BE2C (cell line): ENCODE measurements at regions not wholly inside any gene's neighbourhood (a gene's known extent, or its start where the extent isn't known, plus 50 kb on each side); places are given as distances from the start of the nearest gene placed in this dataset.

Source experiments
- DNase-seq: peaks from one replicate; pipeline ENCODE4 v3.0.0-alpha.2; 2020
- H3K27me3 ChIP-seq: fragments of 250-450 bp; sonication (Bioruptor Pico); 2 replicates; pipeline ENCODE4 v1.5.1; 2020; ENCODE audit warnings: mild to moderate bottlenecking
- H3K36me3 ChIP-seq: fragments of 250-450 bp; sonication (Bioruptor Pico); 2 replicates; pipeline ENCODE4 v1.5.1; 2020; ENCODE audit warnings: mild to moderate bottlenecking
- H3K4me1 ChIP-seq: fragments of 250-450 bp; sonication (Bioruptor Pico); 2 replicates; pipeline ENCODE4 v1.5.1; 2020
- H3K4me3 ChIP-seq: 2 replicates; pipeline ENCODE4 v1.5.1; 2011; ENCODE audit warnings: low read depth, low read length
- H3K9me3 ChIP-seq: fragments of 250-450 bp; sonication (Bioruptor Pico); 2 replicates; pipeline ENCODE4 v1.5.1; 2020
- CTCF ChIP-seq: IDR thresholded peaks from 2 replicates; pipeline ENCODE4 v1.5.1; 2012; ENCODE audit warnings: mild to moderate bottlenecking, low read depth, low read length

GRCh38 chr18:73959352-73959751 lies 188.3 kb downstream of the FBXO15 start:
- no peaks in the 10 kb centered on the region for H3K27me3 ChIP-seq
- H3K36me3 ChIP-seq, result no peaks in the 10 kb centered on the region
- no peaks in the 10 kb centered on the region for H3K9me3 ChIP-seq
- TF ChIP-seq CTCF, result no peak
- H3K4me3 ChIP-seq, result no peak overlapping the region
- no peaks in the 10 kb centered on the region for H3K4me1 ChIP-seq
- no peak for DNase-seq

GRCh38 chr18:73954268-73954667 lies 193.4 kb downstream of the FBXO15 start:
- DNase-seq, result no peak
- H3K36me3 ChIP-seq, result no peaks in the 10 kb centered on the region
- no peaks in the 10 kb centered on the region for H3K9me3 ChIP-seq
- no peaks in the 10 kb centered on the region for H3K27me3 ChIP-seq
- H3K4me1 ChIP-seq, result no peaks in the 10 kb centered on the region
- no peak for TF ChIP-seq CTCF
- H3K4me3 ChIP-seq, result no peak overlapping the region

GRCh38 chr18:73952296-73952946 lies 195.2 kb downstream of the FBXO15 start:
- Histone ChIP-seq H3K27me3 (no peaks in the 10 kb centered on the region), H3K9me3 (no peaks in the 10 kb centered on the region), H3K36me3 (no peaks in the 10 kb centered on the region), H3K4me3 (no peak overlapping the region), H3K4me1 (no peaks in the 10 kb centered on the region)
- TF ChIP-seq CTCF, result no peak
- no peak for DNase-seq

- DNase-seq, result no peak
- H3K36me3 ChIP-seq, result no peaks in the 10 kb centered on the region
- no peaks in the 10 kb centered on the region for H3K9me3 ChIP-seq
- no peak for TF ChIP-seq CTCF
- no peaks in the 10 kb centered on the region for H3K4me1 ChIP-seq
- H3K27me3 ChIP-seq, result no peaks in the 10 kb centered on the region
- no peak overlapping the region for H3K4me3 ChIP-seq
These were observed 197.4 kb downstream of the FBXO15 start for GRCh38 chr18:73950116-73950700.

GRCh38 chr18:73948497-73948896 lies 199.1 kb downstream of the FBXO15 start:
- DNase-seq, result no peak
- Histone ChIP-seq H3K36me3 (no peaks in the 10 kb centered on the region), H3K9me3 (no peaks in the 10 kb centered on the region), H3K4me1 (no peaks in the 10 kb centered on the region), H3K27me3 (no peaks in the 10 kb centered on the region), H3K4me3 (no peak overlapping the region)
- no peak for TF ChIP-seq CTCF

- H3K4me1 ChIP-seq, result no peaks in the 10 kb centered on the region
- H3K9me3 ChIP-seq, result no peaks in the 10 kb centered on the region
- H3K4me3 ChIP-seq, result no peak overlapping the region
- no peaks in the 10 kb centered on the region for H3K27me3 ChIP-seq
- no peak for TF ChIP-seq CTCF
- no peak for DNase-seq
- H3K36me3 ChIP-seq, result no peaks in the 10 kb centered on the region
These were observed 199.6 kb downstream of the FBXO15 start for GRCh38 chr18:73948084-73948483.
